HepG2 (cell line): ENCODE measurements at regions not wholly inside any gene's neighbourhood (a gene's known extent, or its start where the extent isn't known, plus 50 kb on each side); places are given as distances from the start of the nearest gene placed in this dataset.

Experiments used
- AGO2 ChIP-seq: fragments of 200-400 bp; formaldehyde crosslinking; optimal IDR thresholded peaks from 2 replicates; pipeline ENCODE3; 2017; ENCODE audit warnings: mild to moderate bottlenecking, low read depth, low read length, moderate library complexity
- GABPA ChIP-seq, 2 experiments: IDR thresholded peaks; 2 replicates each; pipeline ENCODE4 v1.6.1; 2011 to 2016; ENCODE audit warnings: low read depth in 2 of 2, low read length in 1 of 2, missing biosample characterization in 1 of 2, missing genetic modification characterization in 1 of 2
- HOXA9 ChIP-seq: sonication (generic); formaldehyde crosslinking; IDR thresholded peaks from 2 replicates; pipeline ENCODE4 v1.8.1; 2022; ENCODE audit warnings: missing genetic modification reagents, mild to moderate bottlenecking, moderate library complexity, borderline replicate concordance
- RNF2 ChIP-seq: fragments of 450-650 bp; conservative IDR thresholded peaks from 2 replicates; pipeline ENCODE4 v1.6.1; 2016; ENCODE audit warnings: low read depth
- SRSF9 ChIP-seq: fragments of 200-400 bp; formaldehyde crosslinking; IDR thresholded peaks from 2 replicates; pipeline ENCODE4 v1.6.1; 2018; ENCODE audit warnings: borderline replicate concordance, mild to moderate bottlenecking, low read depth, low read length; ENCODE audit not compliant: insufficient read depth, poor library complexity, severe bottlenecking
- ZNF556 ChIP-seq: sonication (generic); formaldehyde crosslinking; IDR thresholded peaks from 2 replicates; pipeline ENCODE4 v1.4.0; 2020; ENCODE audit warnings: mild to moderate bottlenecking, missing genetic modification reagents, borderline replicate concordance
- ZNF607 ChIP-seq: sonication (generic); formaldehyde crosslinking; IDR thresholded peaks from 2 replicates; pipeline ENCODE4 v1.5.1; 2020; ENCODE audit warnings: missing genetic modification reagents, mild to moderate bottlenecking, borderline replicate concordance
- TF ChIP-seq, protein P1 (sequence below): sonication (generic); formaldehyde crosslinking; IDR thresholded peaks from 2 replicates; pipeline ENCODE4 v1.5.1; 2020; ENCODE audit warnings: mild to moderate bottlenecking, missing genetic modification reagents, borderline replicate concordance
- TF ChIP-seq, protein P2 (sequence below): sonication (generic); formaldehyde crosslinking; IDR thresholded peaks from 2 replicates; pipeline ENCODE4 v1.4.0; 2020; ENCODE audit warnings: missing genetic modification reagents; ENCODE audit errors: not compliant biosample characterization
- TF ChIP-seq, protein P3 (sequence below): sonication (generic); formaldehyde crosslinking; IDR thresholded peaks from 2 replicates; pipeline ENCODE4 v1.8.1; 2023; ENCODE audit warnings: mild to moderate bottlenecking, missing genetic modification reagents
- TF ChIP-seq, protein P4 (sequence below): sonication (generic); formaldehyde crosslinking; IDR thresholded peaks from 2 replicates; pipeline ENCODE4 v1.4.0; 2020; ENCODE audit warnings: mild to moderate bottlenecking, missing genetic modification reagents

DNA sequence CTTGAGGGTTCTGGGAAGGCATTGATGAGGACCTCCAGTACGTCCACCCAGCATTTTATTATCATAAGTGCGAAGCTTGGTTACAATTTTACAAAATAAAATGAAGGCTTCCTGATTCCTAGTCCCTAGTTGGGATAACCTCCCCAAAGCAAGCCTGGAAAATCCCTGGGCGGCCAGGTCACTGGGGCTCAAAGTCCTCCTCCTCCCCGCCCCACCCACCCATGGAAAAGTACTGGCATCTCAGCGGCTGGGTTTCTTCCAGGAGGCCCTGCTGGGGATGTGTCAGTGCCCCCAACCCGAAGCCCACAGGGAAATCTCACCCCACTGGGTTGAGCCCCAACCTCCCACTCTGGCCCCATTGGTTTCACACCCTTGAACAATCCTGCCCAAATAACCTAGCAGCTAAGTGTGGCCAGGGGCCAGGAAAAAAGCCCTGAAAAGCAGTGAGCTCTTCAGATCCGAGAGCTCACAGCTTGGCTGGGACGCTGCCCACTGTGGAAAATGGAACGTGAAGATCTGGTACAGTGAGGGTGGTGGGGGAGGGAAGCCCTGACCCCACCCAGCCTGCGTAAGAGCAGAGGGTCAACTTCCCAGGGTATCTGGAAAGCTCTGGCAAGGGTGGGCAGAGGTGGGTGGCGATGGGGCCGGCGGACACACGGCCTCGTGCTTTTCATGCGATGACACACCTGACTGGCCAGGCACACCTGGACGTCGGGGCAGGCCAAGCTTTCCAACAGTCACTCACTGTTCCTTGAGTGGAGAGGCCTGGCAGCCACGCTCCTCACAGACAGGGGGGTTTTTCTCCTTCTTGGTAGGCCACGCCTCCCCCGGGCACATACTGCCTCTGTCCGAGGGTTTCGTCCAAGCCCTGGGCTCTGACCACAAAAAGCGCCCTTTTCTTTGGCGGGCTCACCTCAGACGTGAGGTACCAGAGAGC is 324.5 kb downstream of the SOX9 start (continued):
- 0 out of 2 replicates have a peak, but pooled peaks have one; percentile 73 for TF ChIP-seq ZNF556 (CRISPR knock-in tag)
- no peak for TF ChIP-seq HOXA9 (CRISPR knock-in tag)
- TF ChIP-seq SRSF9, result no peak
- TF ChIP-seq, protein P1, sequence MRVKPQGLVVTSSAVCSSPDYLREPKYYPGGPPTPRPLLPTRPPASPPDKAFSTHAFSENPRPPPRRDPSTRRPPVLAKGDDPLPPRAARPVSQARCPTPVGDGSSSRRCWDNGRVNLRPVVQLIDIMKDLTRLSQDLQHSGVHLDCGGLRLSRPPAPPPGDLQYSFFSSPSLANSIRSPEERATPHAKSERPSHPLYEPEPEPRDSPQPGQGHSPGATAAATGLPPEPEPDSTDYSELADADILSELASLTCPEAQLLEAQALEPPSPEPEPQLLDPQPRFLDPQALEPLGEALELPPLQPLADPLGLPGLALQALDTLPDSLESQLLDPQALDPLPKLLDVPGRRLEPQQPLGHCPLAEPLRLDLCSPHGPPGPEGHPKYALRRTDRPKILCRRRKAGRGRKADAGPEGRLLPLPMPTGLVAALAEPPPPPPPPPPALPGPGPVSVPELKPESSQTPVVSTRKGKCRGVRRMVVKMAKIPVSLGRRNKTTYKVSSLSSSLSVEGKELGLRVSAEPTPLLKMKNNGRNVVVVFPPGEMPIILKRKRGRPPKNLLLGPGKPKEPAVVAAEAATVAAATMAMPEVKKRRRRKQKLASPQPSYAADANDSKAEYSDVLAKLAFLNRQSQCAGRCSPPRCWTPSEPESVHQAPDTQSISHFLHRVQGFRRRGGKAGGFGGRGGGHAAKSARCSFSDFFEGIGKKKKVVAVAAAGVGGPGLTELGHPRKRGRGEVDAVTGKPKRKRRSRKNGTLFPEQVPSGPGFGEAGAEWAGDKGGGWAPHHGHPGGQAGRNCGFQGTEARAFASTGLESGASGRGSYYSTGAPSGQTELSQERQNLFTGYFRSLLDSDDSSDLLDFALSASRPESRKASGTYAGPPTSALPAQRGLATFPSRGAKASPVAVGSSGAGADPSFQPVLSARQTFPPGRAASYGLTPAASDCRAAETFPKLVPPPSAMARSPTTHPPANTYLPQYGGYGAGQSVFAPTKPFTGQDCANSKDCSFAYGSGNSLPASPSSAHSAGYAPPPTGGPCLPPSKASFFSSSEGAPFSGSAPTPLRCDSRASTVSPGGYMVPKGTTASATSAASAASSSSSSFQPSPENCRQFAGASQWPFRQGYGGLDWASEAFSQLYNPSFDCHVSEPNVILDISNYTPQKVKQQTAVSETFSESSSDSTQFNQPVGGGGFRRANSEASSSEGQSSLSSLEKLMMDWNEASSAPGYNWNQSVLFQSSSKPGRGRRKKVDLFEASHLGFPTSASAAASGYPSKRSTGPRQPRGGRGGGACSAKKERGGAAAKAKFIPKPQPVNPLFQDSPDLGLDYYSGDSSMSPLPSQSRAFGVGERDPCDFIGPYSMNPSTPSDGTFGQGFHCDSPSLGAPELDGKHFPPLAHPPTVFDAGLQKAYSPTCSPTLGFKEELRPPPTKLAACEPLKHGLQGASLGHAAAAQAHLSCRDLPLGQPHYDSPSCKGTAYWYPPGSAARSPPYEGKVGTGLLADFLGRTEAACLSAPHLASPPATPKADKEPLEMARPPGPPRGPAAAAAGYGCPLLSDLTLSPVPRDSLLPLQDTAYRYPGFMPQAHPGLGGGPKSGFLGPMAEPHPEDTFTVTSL (CRISPR knock-in tag), result 0 out of 2 replicates have a peak, but pooled peaks have one; percentile 11
- TF ChIP-seq ZNF607 (CRISPR knock-in tag), result 0 out of 2 replicates have a peak, but pooled peaks have one; percentile 49
- TF ChIP-seq, protein P2, sequence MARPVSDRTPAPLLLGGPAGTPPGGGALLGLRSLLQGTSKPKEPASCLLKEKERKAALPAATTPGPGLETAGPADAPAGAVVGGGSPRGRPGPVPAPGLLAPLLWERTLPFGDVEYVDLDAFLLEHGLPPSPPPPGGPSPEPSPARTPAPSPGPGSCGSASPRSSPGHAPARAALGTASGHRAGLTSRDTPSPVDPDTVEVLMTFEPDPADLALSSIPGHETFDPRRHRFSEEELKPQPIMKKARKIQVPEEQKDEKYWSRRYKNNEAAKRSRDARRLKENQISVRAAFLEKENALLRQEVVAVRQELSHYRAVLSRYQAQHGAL (CRISPR knock-in tag), result no peak
- no peak for TF ChIP-seq RNF2
- TF ChIP-seq, protein P3, sequence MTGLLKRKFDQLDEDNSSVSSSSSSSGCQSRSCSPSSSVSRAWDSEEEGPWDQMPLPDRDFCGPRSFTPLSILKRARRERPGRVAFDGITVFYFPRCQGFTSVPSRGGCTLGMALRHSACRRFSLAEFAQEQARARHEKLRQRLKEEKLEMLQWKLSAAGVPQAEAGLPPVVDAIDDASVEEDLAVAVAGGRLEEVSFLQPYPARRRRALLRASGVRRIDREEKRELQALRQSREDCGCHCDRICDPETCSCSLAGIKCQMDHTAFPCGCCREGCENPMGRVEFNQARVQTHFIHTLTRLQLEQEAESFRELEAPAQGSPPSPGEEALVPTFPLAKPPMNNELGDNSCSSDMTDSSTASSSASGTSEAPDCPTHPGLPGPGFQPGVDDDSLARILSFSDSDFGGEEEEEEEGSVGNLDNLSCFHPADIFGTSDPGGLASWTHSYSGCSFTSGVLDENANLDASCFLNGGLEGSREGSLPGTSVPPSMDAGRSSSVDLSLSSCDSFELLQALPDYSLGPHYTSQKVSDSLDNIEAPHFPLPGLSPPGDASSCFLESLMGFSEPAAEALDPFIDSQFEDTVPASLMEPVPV (CRISPR knock-in tag), result 0 out of 2 replicates have a peak, but pooled peaks have one; percentile 42
- no peak for TF ChIP-seq GABPA (IDR thresholded peaks at IDR 0.05; ENCODE audit: low read depth, low read length)
- TF ChIP-seq GABPA (CRISPR knock-in tag; IDR thresholded peaks at IDR 0.05; ENCODE audit: low read depth), result no peak
- TF ChIP-seq AGO2, result peak; percentile 98
- TF ChIP-seq, protein P4, sequence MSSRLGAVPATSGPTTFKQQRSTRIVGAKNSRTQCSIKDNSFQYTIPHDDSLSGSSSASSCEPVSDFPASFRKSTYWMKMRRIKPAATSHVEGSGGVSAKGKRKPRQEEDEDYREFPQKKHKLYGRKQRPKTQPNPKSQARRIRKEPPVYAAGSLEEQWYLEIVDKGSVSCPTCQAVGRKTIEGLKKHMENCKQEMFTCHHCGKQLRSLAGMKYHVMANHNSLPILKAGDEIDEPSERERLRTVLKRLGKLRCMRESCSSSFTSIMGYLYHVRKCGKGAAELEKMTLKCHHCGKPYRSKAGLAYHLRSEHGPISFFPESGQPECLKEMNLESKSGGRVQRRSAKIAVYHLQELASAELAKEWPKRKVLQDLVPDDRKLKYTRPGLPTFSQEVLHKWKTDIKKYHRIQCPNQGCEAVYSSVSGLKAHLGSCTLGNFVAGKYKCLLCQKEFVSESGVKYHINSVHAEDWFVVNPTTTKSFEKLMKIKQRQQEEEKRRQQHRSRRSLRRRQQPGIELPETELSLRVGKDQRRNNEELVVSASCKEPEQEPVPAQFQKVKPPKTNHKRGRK (CRISPR knock-in tag), result 0 out of 2 replicates have a peak, but pooled peaks have one; percentile 40
